SKM-1 (cell line): ENCODE measurements at regions not wholly inside any gene's neighbourhood (a gene's known extent, or its start where the extent isn't known, plus 50 kb on each side); places are given as distances from the start of the nearest gene placed in this dataset.

ENCODE experiments used
- DNase-seq: peaks from one replicate; lab custom pipeline; 2025; ENCODE audit not compliant: unreplicated experiment; lab: John Stamatoyannopoulos, UW

- DNase-seq: no peak
These were observed 181.3 kb upstream of the SPAG17 start for GRCh38 chr1:118366286-118366685.

DNA sequence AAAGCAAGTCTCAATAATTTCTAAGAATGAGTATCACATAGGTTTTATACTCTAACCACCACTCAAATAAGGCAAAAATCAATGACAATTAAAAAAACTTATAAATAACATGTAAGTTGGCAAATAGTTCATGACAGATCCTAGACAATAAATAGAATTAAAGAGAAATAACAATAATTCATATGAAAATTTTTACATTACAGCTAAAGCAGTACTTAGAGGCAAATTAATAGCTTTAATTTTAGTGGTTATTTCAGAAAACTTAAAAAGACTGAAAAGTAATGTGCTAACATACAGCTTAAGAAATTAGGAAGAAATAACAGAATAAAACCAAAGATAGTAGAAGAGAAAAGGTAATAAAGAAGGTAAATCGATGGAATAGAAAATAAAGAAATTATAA is 179.9 kb upstream of the SPAG17 start:
- DNase-seq: no peak

DNA sequence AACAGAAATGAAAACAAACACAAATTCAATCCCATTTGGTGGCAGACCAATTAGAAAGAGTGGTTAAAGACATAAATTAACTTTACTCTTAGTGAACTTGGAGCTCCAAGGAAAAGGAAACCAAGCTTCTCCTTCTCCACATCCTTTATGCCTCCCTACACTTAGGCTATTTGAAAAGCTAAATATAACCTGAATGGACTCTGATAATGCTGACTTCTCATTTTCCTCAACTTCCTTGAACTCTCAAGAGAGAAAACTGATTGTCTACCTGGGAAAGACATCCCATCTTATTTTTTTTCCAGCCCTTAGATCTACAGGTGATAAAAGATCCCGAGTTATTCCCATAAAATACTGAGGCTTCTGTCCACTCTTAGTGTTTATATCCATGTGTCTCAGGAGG is 178.4 kb upstream of the SPAG17 start:
- DNase-seq: no peak

GRCh38 chr1:118360817-118361216 is 175.8 kb upstream of the SPAG17 start:
- no peak for DNase-seq

DNA sequence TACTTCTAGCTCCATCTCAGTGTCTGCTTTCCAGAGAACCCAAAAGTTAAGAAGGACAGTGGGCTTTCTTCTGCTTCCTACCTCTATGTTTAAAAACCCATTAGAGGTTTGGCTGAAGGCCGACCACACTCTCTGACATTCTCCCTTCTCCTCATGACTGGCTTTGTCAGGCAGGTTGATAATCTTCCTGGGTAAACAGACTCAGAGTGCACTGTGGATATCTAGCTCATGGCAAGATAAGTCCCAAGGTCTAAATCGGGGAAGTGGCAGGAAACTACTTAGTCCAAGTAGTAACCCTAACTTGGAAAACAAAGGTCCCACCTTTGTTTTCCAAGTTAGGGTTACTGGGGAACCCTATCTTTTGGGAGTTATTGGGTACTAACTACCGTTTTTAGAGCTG is 161.9 kb upstream of the SPAG17 start:
- no peak for DNase-seq

GRCh38 chr1:118340928-118341910 is 156.2 kb upstream of the SPAG17 start:
- no peak for DNase-seq

DNA sequence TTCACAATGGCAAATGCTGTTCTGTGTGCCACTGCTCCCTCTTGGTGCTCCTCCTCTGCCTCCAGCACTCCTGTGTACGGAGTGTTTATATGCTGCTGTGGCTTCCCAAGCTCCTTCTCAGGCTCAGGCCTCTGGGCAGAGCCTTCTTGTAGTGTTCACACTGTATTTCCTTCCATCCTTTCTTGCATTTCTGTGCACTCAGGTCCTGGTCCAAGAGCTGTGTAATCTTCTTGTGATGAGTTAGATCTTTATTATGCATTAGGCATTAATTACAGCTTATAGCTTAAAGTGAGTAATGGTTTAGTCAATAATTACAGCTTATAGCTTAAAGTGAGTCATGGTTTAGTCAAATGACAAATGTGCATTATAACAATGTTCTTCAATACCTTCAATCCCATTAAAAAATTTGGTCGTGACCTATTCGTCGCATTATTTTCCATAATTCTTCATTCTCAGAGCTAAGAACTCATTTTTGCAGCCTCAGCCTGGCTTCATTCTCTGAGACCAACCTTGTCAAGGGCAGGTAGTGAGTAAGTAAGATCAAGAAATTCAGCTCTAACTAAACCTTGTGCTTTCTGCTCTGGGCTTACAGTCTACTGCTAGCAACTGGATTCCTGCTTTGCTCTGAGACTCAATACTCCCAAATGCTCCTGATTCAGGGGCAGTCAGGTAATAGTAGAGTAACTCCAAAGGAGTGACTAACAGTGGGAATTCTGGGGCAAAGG is 154.5 kb upstream of the SPAG17 start:
- no peak for DNase-seq

- no peak for DNase-seq
These were observed 153.9 kb upstream of the SPAG17 start for GRCh38 chr1:118338936-118339335.

GRCh38 chr1:118337346-118337745 is 152.3 kb upstream of the SPAG17 start:
- no peak for DNase-seq

DNA sequence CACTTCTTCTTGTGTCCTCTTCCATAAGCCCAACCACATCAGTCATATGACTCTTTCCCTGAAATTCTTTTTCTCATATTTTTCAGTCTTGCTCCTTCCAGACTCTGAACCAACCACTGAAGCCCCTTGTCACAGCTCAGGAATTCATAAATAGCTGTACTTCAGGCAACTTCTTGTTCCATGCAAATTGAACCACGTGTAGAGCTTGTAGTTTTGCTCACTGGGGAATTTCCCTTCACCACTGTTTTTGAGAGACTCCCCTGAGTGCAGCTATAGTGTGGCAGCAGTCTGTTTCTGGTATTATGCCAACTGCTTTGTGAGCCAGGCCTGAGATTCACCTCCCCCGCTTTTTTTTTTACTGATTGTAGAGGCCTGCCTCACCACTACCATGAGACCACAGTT is 150.3 kb upstream of the SPAG17 start:
- no peak for DNase-seq

- DNase-seq: no peak
These were observed 149.5 kb upstream of the SPAG17 start for GRCh38 chr1:118334506-118334905.

DNA sequence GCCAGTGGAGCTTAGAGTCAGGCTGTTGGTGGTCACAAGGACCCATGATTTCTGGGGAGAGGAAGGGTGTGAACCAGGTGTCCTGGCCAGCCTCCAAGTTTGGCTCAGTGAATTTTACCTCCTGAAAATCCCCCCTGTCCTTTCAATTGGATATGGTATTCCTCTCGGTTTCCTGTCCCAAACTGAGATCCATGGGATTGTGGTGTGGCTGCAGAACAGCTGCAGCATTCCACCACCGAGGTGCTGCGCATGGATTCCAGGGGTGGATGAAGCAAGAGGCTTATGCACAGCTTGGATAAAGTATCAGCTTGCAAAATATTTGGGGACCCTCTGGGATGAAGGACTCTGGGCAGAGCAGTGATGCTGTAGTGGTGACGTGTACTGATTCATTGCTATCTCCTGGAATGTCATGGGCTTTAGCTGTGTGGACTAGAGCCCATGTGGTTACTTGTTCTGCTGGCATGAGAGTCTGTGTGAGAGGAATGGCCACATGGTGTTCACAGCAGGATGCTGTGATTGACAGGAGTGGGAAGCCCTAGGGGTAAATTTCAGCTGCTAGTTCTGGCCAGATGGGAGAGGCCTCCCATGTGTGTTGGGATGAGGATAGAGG is 148.7 kb upstream of the SPAG17 start:
- DNase-seq: no peak

- no peak for DNase-seq
These were observed 142.1 kb upstream of the SPAG17 start for GRCh38 chr1:118326960-118327629.

DNA sequence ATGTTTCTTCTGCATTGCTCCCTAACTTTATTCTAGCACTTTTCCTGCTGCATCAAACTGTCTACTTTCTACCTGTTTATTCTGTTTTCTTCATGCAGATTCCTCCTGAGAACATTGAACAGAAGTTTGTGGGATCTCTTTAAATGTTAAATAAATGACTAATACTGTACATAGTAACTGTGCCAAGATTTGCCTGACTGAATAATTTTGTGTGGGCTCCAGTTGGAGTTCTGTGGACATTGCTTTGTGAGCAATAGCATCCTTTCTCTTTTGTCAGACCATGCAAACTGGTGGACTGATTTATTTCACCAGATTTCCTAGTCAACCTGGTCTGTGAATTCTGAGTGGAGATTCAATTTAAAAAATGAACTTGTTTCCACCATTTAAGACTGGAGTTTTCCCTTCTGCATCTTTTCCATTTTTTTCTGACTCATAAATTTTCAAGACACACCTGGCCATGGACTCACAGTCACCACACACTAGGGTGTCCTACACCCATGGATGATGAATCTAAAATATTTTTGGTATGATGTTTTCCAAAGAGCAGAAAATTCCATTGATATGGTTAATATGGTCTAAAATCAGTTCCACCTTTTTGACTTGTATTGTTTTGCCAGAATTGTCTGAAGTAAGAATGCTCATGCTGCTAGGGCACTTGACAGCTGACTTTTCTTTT is 140.7 kb upstream of the SPAG17 start:
- no peak for DNase-seq

GRCh38 chr1:118323246-118323645 is 138.2 kb upstream of the SPAG17 start:
- DNase-seq: no peak

GRCh38 chr1:118322331-118322730 is 137.3 kb upstream of the SPAG17 start:
- no peak for DNase-seq

- no peak for DNase-seq
These were observed 136.8 kb upstream of the SPAG17 start for GRCh38 chr1:118321840-118322239.

DNA sequence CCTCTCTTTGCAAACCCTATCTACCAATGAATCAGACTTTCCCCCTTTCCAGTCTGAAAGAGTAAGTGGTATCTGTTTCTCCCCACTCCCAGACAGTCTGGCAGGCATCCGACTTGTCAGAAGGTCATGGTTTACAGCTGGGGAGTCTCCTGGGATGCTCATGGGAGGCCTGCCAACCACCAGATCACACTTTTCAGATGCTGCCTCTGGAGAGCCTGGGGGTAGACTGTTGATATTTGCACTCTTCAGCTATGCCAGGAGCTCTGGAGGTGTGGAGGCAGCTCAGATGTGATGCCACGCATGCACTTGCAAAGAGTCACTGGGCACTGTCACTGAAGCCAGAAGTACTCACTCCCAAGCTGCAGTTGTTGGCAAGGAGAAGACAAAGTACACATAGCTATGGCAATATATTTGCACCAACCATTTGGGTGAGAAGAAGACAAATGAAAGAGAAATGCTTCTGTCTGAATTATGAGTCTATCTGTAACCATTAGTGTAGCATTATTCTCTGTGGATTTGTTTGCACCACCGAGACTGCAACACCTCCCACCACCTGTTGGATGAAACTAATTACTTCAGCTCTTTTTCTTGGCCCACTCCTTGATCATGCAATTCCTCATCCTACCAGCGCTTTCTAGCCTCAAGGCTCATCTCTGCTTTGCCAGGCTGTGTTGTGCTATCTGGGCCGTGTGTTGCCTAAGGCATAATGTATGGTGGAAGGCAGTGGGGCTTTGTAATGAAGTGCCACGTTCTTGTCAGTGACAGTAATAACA is 133.0 kb upstream of the SPAG17 start:
- no peak for DNase-seq

- no peak for DNase-seq
These were observed 121.8 kb upstream of the SPAG17 start for GRCh38 chr1:118306851-118307250.
